ENCODE measurements at regions not wholly inside any gene's neighbourhood (a gene's known extent, or its start where the extent isn't known, plus 50 kb on each side); places are given as distances from the start of the nearest gene placed in this dataset.

DNA sequence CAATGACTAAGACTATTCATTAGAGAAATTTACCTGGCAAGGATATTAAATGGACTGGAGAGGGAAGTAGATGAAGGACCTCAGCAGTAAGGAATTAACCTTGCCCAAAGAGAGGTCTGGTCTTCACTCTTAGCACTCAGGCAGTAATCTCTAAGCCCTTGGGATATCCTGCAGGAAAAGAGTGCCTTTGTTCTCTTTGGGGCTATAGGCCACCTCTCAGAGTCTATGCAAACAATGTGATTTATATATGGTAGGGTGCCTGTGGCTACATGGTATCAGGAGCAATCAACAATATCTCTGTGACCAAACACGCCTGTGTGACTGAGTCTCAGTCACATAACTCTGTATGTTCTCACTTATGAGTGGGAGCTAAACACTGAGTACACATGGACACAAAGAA lies 154.7 kb upstream of the CDK1 start (continued):
- TF ChIP-seq, protein P1, sequence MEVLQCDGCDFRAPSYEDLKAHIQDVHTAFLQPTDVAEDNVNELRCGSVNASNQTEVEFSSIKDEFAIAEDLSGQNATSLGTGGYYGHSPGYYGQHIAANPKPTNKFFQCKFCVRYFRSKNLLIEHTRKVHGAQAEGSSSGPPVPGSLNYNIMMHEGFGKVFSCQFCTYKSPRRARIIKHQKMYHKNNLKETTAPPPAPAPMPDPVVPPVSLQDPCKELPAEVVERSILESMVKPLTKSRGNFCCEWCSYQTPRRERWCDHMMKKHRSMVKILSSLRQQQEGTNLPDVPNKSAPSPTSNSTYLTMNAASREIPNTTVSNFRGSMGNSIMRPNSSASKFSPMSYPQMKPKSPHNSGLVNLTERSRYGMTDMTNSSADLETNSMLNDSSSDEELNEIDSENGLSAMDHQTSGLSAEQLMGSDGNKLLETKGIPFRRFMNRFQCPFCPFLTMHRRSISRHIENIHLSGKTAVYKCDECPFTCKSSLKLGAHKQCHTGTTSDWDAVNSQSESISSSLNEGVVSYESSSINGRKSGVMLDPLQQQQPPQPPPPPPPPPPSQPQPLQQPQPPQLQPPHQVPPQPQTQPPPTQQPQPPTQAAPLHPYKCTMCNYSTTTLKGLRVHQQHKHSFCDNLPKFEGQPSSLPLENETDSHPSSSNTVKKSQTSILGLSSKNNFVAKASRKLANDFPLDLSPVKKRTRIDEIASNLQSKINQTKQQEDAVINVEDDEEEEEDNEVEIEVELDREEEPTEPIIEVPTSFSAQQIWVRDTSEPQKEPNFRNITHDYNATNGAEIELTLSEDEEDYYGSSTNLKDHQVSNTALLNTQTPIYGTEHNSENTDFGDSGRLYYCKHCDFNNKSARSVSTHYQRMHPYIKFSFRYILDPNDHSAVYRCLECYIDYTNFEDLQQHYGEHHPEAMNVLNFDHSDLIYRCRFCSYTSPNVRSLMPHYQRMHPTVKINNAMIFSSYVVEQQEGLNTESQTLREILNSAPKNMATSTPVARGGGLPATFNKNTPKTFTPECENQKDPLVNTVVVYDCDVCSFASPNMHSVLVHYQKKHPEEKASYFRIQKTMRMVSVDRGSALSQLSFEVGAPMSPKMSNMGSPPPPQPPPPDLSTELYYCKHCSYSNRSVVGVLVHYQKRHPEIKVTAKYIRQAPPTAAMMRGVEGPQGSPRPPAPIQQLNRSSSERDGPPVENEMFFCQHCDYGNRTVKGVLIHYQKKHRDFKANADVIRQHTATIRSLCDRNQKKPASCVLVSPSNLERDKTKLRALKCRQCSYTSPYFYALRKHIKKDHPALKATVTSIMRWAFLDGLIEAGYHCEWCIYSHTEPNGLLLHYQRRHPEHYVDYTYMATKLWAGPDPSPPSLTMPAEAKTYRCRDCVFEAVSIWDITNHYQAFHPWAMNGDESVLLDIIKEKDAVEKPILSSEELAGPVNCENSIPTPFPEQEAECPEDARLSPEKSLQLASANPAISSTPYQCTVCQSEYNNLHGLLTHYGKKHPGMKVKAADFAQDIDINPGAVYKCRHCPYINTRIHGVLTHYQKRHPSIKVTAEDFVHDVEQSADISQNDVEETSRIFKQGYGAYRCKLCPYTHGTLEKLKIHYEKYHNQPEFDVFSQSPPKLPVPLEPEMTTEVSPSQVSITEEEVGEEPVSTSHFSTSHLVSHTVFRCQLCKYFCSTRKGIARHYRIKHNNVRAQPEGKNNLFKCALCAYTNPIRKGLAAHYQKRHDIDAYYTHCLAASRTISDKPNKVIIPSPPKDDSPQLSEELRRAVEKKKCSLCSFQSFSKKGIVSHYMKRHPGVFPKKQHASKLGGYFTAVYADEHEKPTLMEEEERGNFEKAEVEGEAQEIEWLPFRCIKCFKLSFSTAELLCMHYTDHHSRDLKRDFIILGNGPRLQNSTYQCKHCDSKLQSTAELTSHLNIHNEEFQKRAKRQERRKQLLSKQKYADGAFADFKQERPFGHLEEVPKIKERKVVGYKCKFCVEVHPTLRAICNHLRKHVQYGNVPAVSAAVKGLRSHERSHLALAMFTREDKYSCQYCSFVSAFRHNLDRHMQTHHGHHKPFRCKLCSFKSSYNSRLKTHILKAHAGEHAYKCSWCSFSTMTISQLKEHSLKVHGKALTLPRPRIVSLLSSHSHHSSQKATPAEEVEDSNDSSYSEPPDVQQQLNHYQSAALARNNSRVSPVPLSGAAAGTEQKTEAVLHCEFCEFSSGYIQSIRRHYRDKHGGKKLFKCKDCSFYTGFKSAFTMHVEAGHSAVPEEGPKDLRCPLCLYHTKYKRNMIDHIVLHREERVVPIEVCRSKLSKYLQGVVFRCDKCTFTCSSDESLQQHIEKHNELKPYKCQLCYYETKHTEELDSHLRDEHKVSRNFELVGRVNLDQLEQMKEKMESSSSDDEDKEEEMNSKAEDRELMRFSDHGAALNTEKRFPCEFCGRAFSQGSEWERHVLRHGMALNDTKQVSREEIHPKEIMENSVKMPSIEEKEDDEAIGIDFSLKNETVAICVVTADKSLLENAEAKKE (CRISPR knock-in tag; IDR thresholded peaks at IDR 0.05) = no peak

DNA sequence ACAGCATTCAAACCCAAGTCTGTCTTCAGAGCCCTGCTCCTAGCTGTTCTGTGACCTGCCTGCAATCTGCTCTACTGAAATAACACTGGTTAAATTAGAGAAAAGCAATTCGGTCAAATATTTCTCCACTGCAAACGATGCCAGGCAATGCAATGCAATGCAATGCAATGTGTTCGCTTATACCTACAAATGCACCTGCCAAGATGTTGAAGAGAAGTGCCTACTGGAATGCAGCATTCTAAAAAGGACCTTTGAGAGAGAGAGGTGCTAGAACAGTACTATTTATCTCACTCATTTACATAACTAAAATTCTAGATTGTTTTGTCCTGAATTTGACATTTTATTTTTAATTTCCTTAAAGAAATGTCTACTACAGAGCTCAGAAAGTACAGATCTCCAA lies 157.3 kb upstream of the CDK1 start:
- no peak overlapping the region for H3K4me3 ChIP-seq
- H3K9me3 Mint-ChIP-seq = no peaks in the 10 kb centered on the region
- no peaks in the 10 kb centered on the region for H3K4me1 ChIP-seq (ENCODE audit: insufficient read depth)
- no peak overlapping the region for H3K27ac ChIP-seq (ENCODE audit: low read depth)
- DNase-seq (ENCODE audit: low spot score) (no peak), ATAC-seq (no peak)
- no peaks in the 10 kb centered on the region for H3K36me3 Mint-ChIP-seq (ENCODE audit: low read depth)
- H3K4me2 ChIP-seq = no peak overlapping the region
- no peak overlapping the region for H3K27ac Mint-ChIP-seq
- H2AFZ ChIP-seq = no peak overlapping the region
- 0 out of 3 replicates have a peak, but pooled peaks cover 3% of the 10 kb centered on the region for H3K4me1 Mint-ChIP-seq
- H3K27me3 Mint-ChIP-seq (ENCODE audit: insufficient read depth, low read depth, poor library complexity) = no peaks in the 10 kb centered on the region
- no peak overlapping the region for H3K4me3 Mint-ChIP-seq
- H3K27me3 ChIP-seq (ENCODE audit: insufficient read depth) = no peaks in the 10 kb centered on the region
- H3F3A ChIP-seq (replicated peaks; ENCODE audit: low read depth) = no peaks in the 10 kb centered on the region
- H3K36me3 ChIP-seq (ENCODE audit: insufficient read depth) = no peaks in the 10 kb centered on the region
- H4K20me1 ChIP-seq (replicated peaks; ENCODE audit: insufficient read depth) = no peaks in the 10 kb centered on the region
- no peaks in the 10 kb centered on the region for H3K9me2 ChIP-seq (ENCODE audit: insufficient read depth)
- H3K79me2 ChIP-seq (replicated peaks; ENCODE audit: insufficient read depth) = no peaks in the 10 kb centered on the region
- no peak for TF ChIP-seq STAT1 (IDR thresholded peaks at IDR 0.05; ENCODE audit: unreplicated experiment)
- TF ChIP-seq, protein P1 (CRISPR knock-in tag; IDR thresholded peaks at IDR 0.05) = no peak
- no peak for TF ChIP-seq ZNF331 (CRISPR knock-in tag; IDR thresholded peaks at IDR 0.05; ENCODE audit: low read depth)
- TF ChIP-seq NANOG (IDR thresholded peaks at IDR 0.05; ENCODE audit: borderline replicate concordance) = no peak
- no peak for TF ChIP-seq CREB1 (CRISPR knock-in tag; IDR thresholded peaks at IDR 0.05; ENCODE audit: low read depth)
- TF ChIP-seq, protein P2, sequence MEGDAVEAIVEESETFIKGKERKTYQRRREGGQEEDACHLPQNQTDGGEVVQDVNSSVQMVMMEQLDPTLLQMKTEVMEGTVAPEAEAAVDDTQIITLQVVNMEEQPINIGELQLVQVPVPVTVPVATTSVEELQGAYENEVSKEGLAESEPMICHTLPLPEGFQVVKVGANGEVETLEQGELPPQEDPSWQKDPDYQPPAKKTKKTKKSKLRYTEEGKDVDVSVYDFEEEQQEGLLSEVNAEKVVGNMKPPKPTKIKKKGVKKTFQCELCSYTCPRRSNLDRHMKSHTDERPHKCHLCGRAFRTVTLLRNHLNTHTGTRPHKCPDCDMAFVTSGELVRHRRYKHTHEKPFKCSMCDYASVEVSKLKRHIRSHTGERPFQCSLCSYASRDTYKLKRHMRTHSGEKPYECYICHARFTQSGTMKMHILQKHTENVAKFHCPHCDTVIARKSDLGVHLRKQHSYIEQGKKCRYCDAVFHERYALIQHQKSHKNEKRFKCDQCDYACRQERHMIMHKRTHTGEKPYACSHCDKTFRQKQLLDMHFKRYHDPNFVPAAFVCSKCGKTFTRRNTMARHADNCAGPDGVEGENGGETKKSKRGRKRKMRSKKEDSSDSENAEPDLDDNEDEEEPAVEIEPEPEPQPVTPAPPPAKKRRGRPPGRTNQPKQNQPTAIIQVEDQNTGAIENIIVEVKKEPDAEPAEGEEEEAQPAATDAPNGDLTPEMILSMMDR (conservative IDR thresholded peaks at IDR 0.05; ENCODE audit: low read depth in 2 of 2) = no peak
- TF ChIP-seq JUNB (IDR thresholded peaks at IDR 0.05; ENCODE audit: unreplicated experiment) = no peak

All from GM23338 (cell line).